ENCODE measurements at regions not wholly inside any gene's neighbourhood (a gene's known extent, or its start where the extent isn't known, plus 50 kb on each side); places are given as distances from the start of the nearest gene placed in this dataset.

DNA sequence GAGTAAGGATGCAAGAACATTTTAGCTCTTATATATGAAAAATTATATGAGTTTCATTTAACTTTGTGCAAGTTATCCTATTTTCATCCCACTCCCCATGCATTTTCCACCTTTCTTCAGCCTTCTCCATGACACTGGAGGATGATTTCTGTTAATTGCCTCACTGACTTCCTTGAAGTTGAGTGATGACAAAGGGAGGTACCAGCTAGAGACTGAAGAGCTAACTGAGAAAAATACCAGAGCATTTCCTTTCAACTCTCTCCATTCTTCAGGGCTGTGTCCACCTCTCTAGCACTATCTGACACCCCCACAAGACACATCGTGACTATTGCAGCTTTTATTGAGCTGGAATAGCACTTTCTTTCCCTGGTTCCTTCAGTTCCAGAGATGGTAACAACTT is 711.6 kb upstream of the LRRC4C start:
- Histone ChIP-seq H3K4me3 (no peak overlapping the region), H3K4me1 (no peaks in the 10 kb centered on the region), H3K9me3 (no peaks in the 10 kb centered on the region), H3K27me3 (no peaks in the 10 kb centered on the region), H3K36me3 (no peaks in the 10 kb centered on the region), H3K27ac (no peak overlapping the region)
- TF ChIP-seq CTCF (IDR thresholded peaks at IDR 0.05) = no peak
- DNase-seq (ENCODE audit: low spot score) = no peak

- Histone ChIP-seq H3K36me3 (no peaks in the 10 kb centered on the region), H3K27me3 (no peaks in the 10 kb centered on the region), H3K9me3 (no peaks in the 10 kb centered on the region), H3K4me3 (no peak overlapping the region), H3K27ac (no peak overlapping the region), H3K4me1 (no peaks in the 10 kb centered on the region)
- no peak for TF ChIP-seq CTCF (IDR thresholded peaks at IDR 0.05)
- DNase-seq (ENCODE audit: low spot score) = no peak
These were observed 713.0 kb upstream of the LRRC4C start for GRCh38 chr11:42172441-42172840.

DNA sequence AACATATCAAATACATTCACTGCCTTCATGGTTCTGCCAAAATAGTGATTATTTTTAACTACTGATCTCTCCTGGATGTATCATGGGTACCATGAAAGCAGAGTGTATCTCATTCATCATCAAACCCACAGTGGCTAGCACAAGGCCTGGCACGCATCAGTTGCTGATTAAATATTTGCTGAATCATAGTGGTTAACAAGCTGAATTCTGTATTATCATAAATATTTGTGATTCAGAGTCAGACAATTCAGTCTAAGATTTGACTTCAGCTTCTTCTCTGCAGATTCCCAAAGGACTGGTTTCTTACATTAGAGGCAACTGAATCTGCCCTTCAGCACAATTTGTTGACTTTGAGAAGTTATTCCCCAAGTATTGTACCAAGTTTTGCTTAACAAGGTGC is 715.8 kb upstream of the LRRC4C start:
- no peaks in the 10 kb centered on the region for H3K4me1 ChIP-seq
- no peak for DNase-seq (ENCODE audit: low spot score)
- no peaks in the 10 kb centered on the region for H3K36me3 ChIP-seq
- H3K27ac ChIP-seq = no peak overlapping the region
- no peaks in the 10 kb centered on the region for H3K9me3 ChIP-seq
- TF ChIP-seq CTCF (IDR thresholded peaks at IDR 0.05) = no peak
- no peak overlapping the region for H3K4me3 ChIP-seq
- H3K27me3 ChIP-seq = no peaks in the 10 kb centered on the region

- H3K27me3 ChIP-seq = no peaks in the 10 kb centered on the region
- no peak overlapping the region for H3K4me3 ChIP-seq
- no peaks in the 10 kb centered on the region for H3K4me1 ChIP-seq
- no peak overlapping the region for H3K27ac ChIP-seq
- H3K9me3 ChIP-seq = peaks cover 0 to under 1% of the 10 kb centered on the region in 2 donors
- TF ChIP-seq CTCF (IDR thresholded peaks at IDR 0.05) = no peak
- no peak for DNase-seq (ENCODE audit: low spot score)
- no peaks in the 10 kb centered on the region for H3K36me3 ChIP-seq
These were observed 719.8 kb upstream of the LRRC4C start for GRCh38 chr11:42179216-42179615.

- no peaks in the 10 kb centered on the region for H3K36me3 ChIP-seq
- no peak overlapping the region for H3K4me3 ChIP-seq
- no peak for TF ChIP-seq CTCF (IDR thresholded peaks at IDR 0.05)
- peaks cover 0 to 5% of the 10 kb centered on the region in 2 donors for H3K9me3 ChIP-seq
- no peak overlapping the region for H3K27ac ChIP-seq
- no peak for DNase-seq (ENCODE audit: low spot score)
- no peaks in the 10 kb centered on the region for H3K27me3 ChIP-seq
- no peaks in the 10 kb centered on the region for H3K4me1 ChIP-seq
These were observed 736.0 kb upstream of the LRRC4C start for GRCh38 chr11:42195289-42196013.

DNA sequence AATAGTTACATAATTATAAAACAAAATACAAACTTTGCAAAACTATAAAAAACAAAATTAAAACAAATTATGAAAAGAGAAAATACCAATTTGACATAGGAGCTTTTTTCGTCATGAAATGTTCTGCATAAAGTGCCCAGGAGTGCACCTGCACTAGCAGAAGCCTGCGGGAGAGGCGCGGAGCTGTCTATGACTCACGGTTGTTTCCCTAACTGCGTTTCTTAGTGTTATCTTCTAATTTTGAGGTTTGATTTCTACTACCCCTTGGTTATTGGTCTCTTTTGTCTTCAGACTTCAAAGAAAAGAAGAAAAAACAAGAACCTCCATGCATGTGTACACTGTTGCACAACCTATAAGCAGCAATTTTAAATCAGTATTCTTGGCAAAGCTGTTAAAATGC is 740.9 kb upstream of the LRRC4C start:
- no peak for TF ChIP-seq CTCF (IDR thresholded peaks at IDR 0.05)
- no peak overlapping the region for H3K4me3 ChIP-seq
- H3K9me3 ChIP-seq = peaks cover 0 to 5% of the 10 kb centered on the region in 2 donors
- H3K4me1 ChIP-seq = no peaks in the 10 kb centered on the region
- DNase-seq (ENCODE audit: low spot score) = no peak
- no peaks in the 10 kb centered on the region for H3K36me3 ChIP-seq
- no peaks in the 10 kb centered on the region for H3K27me3 ChIP-seq
- H3K27ac ChIP-seq = no peak overlapping the region
